Stimulated activated CD4-positive, alpha-beta T cell treated with anti-CD3 and anti-CD28 coated beads, Interleukin-12 subunit alpha, Interleukin-12 subunit beta, amount 100 ng/mL, for 24 hours (primary cell): ENCODE measurements at regions not wholly inside any gene's neighbourhood (a gene's known extent, or its start where the extent isn't known, plus 50 kb on each side); places are given as distances from the start of the nearest gene placed in this dataset.
A peak's percentile ranks its signal among the peaks of the same experiment; 100 is the strongest.

Experiments used
- DNase-seq, 2 experiments: peaks; one replicate each; pipeline ENCODE4 v3.0.0-alpha.2; 2020; ENCODE audit warnings: low read depth in 2 of 2

DNA sequence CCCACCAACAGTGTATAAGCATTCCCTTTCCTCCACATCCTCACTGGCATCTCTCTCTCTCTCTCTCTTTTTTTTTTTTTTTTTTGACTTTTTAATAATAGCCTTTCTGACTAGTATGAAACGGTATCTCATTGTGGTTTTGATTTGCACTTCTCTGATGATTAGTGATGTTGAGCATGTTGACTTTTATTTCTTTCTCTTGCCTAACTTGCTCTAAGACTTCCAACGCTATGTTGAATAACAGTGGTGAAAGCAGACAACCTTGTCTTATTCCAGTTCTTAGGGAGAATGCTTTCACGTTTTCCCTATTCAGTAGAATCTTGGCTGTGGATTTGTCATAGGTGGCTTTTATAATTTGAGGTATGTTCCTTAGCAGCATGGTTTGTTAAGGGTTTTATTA lies 249.4 kb upstream of the MDFIC2 start:
- no peak for DNase-seq

- DNase-seq: no peak
These were observed 246.5 kb upstream of the MDFIC2 start for GRCh38 chr3:70558956-70559355.

DNA sequence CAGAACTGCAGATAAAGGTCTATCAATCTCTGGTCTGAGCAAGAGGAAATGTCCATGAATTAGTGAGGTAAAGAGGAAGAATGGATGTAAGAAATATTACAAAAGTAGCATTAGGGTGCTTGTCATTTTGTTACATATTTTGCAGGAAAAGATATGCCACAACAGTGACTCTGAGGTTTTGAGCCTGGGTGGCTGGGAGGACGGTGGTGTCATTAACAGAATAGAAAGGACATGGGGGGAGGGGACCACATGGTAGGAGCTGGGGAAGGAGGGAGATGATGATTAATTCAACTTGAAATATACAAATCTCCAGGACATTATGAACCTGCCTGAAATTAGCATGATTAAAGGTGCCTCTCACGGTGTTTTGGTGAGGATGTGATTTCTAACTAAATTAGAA lies 245.5 kb upstream of the MDFIC2 start:
- no peak for DNase-seq

- no peak for DNase-seq
These were observed 243.6 kb upstream of the MDFIC2 start for GRCh38 chr3:70556056-70556455.

- no peak for DNase-seq
These were observed 241.7 kb upstream of the MDFIC2 start for GRCh38 chr3:70554170-70554569.

DNA sequence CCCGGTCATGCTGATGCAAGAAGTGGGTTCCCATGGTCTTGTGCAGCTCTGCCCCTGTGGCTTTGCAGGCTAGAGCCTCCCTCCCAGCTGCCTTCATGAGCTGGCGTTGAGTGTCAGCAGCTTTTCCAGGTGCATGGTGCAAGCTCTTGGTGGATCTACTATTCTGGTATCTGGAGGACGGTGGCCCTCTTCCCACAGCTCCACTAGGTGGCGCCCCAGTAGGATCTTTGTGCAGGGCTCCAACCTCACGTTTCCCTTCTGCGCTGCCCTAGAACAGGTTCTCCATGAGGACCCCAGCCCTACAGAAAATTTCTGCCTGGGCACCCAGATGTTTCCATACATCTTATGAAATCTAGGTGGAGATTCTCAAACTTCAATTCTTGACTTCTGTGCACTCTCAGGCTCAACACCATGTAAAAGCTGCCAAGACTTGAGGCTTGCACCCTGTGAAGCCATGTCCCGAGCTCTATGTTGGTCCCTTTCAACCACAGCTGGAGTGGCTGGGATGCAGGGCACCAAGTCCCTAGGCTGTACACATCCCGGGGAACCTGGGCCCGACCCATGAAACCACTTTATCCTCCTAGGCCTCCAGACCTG lies 238.4 kb upstream of the MDFIC2 start:
- peak; percentile 60 to 70 for DNase-seq

GRCh38 chr3:70546679-70547078 lies 234.2 kb upstream of the MDFIC2 start:
- no peak for DNase-seq

GRCh38 chr3:70543493-70543892 lies 231.1 kb upstream of the MDFIC2 start:
- no peak for DNase-seq

DNA sequence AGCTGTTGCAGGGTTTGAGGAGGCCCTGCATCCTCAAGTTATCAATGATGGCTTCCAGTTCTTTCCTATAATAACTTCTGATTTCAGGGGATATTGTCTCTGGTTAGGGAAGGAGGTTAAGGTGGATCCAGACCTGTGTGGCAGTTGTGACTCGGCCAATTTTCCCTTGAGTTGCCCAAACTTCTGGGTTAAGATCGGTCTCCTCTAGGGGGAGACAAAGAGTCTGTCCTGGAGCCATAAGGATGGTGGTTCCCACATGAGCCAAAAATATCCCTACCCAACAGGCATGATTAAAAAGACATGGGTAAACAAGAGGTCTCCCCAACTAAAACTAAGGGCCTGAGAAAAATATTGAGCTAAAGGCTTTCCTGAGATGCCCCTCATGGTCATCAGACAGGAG lies 227.5 kb upstream of the MDFIC2 start:
- DNase-seq: no peak

GRCh38 chr3:70532806-70533205 lies 220.4 kb upstream of the MDFIC2 start:
- no peak for DNase-seq

DNA sequence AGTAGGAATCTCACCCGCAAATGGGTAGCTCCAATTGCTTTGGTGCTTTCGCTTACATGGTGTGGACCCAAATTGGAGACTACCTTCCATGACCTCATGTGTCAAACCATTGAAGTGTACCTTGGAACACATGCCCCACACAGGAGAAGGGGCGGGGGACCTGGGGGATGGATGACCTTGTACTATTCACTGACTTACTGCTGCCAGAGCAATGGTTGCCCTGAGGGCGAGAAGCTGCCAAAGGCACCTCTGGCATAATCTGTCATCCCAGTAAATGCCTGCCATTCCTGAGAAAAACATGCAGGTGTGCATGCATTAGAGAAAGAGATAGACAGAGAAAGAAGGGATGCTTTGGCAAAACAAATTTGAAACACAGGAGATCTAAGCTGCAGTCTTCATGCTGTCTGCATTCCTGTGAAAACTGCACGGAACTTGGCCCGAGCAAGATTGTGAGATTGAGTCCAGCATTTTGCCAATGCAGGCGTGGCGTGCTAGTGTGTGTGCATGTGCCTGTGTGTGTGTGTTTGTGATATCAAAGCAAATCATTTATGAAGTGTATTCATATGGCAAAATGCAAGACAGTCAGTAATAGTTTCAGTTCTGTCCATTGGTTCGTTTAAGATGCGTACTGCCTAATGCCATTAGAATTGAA lies 219.5 kb upstream of the MDFIC2 start:
- DNase-seq: no peak

GRCh38 chr3:70531063-70531657 lies 218.7 kb upstream of the MDFIC2 start:
- DNase-seq: no peak

DNA sequence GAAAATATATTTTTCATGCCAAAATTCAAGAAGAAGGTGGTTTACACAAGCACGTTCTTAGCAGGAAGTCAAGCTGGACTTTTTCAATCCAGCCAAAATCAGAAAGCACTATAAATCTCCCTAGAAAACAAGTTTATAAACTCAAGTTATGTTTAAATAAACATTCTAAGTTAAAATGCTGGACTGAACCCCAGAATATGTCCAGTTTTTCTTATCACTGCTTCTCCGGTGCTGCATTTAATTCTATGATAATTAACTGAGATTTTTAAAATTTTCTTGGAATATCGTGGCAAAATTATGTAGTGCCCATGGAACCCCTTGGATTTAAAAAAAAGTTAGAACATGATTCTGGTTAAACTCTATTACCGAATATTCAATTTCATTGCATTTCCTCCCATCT lies 218.2 kb upstream of the MDFIC2 start:
- no peak for DNase-seq

DNA sequence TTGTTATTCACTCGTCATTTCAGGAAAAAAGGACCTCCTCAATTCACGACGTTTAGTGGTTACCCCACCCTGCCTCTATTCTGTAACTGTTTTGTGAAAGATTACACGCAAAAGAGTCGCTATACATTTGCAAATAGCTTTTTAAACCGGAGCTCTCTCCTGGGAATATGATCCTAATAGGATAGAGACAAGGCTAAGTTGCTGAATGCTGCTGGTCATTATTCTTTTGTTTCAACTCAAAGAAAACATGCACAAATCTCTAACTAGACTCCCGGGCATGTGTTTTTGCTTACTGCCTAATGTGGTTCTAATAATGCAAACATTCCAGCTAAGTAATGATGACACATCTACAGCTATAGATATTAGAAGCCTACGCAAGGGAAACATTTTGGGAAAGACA lies 214.6 kb upstream of the MDFIC2 start:
- no peak for DNase-seq

- DNase-seq: no peak
These were observed 207.6 kb upstream of the MDFIC2 start for GRCh38 chr3:70519913-70520659.

- no peak for DNase-seq
These were observed 206.6 kb upstream of the MDFIC2 start for GRCh38 chr3:70519026-70519425.

DNA sequence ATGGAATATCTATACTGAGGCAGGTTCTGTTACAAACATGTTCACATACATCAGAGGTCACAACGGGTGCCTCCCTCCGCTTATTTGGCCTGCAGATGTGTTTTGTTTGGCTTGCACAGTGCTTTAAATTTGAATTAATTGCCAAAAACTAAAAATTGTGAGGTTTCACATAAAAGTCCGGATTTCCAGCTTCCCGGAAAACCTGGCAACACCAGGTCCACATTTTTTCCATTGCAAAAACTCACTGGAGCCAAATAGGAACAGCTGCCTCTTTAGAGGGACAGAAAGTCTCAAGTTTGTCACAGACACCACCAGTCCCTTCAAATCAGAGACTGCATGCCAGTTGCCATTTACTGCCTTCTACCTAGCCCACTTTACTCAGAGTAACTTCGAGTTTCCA lies 205.9 kb upstream of the MDFIC2 start:
- DNase-seq: no peak

- DNase-seq: no peak
These were observed 204.9 kb upstream of the MDFIC2 start for GRCh38 chr3:70517124-70517890.

DNA sequence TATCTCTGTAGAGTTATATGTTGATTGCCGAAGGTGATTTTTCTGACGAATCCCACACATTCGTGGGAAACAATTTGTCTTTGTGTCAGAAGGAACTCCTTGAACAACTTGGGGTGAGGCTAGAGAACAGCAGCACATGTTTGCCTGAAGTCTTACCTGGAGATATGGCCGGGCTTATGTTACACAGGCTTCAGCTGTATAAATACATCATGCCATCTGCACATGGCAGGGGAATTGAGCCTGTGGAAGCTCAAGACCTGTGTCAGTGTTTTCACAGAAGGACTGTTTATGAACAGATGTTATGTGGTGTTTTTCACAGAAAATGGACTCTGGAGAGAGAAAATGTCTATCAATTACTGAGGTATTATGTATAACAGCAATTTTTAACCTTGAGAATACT lies 203.6 kb upstream of the MDFIC2 start:
- no peak for DNase-seq

GRCh38 chr3:70507486-70507885 lies 195.0 kb upstream of the MDFIC2 start:
- DNase-seq: no peak

DNA sequence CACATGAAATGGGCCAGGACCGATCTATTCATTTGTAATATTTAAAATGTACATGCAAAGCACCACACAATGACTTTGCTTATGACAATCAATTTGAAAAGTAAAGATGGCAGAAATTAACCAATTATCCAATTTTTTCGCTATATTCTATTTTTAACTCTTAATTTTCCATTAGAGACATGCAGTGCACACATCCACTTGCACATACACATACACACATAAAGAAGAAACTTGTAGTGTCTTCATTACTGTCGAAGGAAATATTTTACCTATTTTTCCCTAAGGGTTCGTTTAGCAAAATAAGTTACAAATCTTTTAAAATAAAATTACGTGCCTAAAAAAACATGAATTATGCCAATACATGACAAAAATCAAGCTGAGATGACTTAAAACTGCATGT lies 194.3 kb upstream of the MDFIC2 start:
- no peak for DNase-seq

- no peak for DNase-seq
These were observed 189.1 kb upstream of the MDFIC2 start for GRCh38 chr3:70501561-70501960.
